Keratinocyte (primary cell): ENCODE measurements at regions not wholly inside any gene's neighbourhood (a gene's known extent, or its start where the extent isn't known, plus 50 kb on each side); places are given as distances from the start of the nearest gene placed in this dataset.

ENCODE experiments used
- DNase-seq: peaks from one replicate; pipeline ENCODE4 v3.0.0-alpha.2; 2011; ENCODE audit warnings: low read depth, missing footprints, low spot score
- FAIRE-seq: peaks from 2 replicates; lab custom pipeline; 2011; peaks lifted over from hg19 to GRCh38; lab: Jason Lieb, UNC
- H2AFZ ChIP-seq: 2 replicates; pipeline ENCODE4 v1.6.0; 2012; ENCODE audit warnings: low read length, control low read depth, inconsistent platforms; ENCODE audit not compliant: control insufficient read depth
- H3K27ac ChIP-seq: 2 replicates; pipeline ENCODE4 v1.5.1; 2011; ENCODE audit warnings: low read length; ENCODE audit not compliant: control insufficient read depth, insufficient read depth
- H3K27me3 ChIP-seq: 3 replicates; pipeline ENCODE4 v1.6.0; 2011; ENCODE audit warnings: low read length; ENCODE audit not compliant: control insufficient read depth, insufficient read depth; ENCODE audit errors: extremely low read depth
- H3K36me3 ChIP-seq, 2 experiments: 2 replicates in 1 of 2; 3 replicates in 1 of 2; pipeline ENCODE4 v1.5.1; 2011; ENCODE audit warnings: low read length in 2 of 2, mild to moderate bottlenecking in 1 of 2; ENCODE audit not compliant: control insufficient read depth in 2 of 2, insufficient read depth in 2 of 2; ENCODE audit errors: extremely low read depth in 1 of 2
- H3K4me1 ChIP-seq: 3 replicates; pipeline ENCODE4 v1.5.1; 2011; ENCODE audit warnings: low read length; ENCODE audit not compliant: control insufficient read depth, insufficient read depth; ENCODE audit errors: extremely low read depth
- H3K4me2 ChIP-seq: 3 replicates; pipeline ENCODE4 v1.6.0; 2011; ENCODE audit warnings: low read depth, low read length; ENCODE audit not compliant: control insufficient read depth, insufficient read depth; ENCODE audit errors: extremely low read depth
- H3K4me3 ChIP-seq, 3 experiments: fragments of 200-600 bp in 1 of 3; sonication (generic) in 1 of 3; 2 replicates in 2 of 3; 3 replicates in 1 of 3; pipeline ENCODE4 v1.5.1; 2011 to 2016; ENCODE audit warnings: low read length in 3 of 3, mild to moderate bottlenecking in 3 of 3, control low read depth in 2 of 3, inconsistent platforms in 1 of 3, low read depth in 1 of 3, mixed read lengths in 1 of 3, mixed run types in 1 of 3, moderate library complexity in 1 of 3; ENCODE audit not compliant: control insufficient read depth in 2 of 3, insufficient read depth in 2 of 3; ENCODE audit errors: extremely low read depth in 1 of 3
- H3K79me2 ChIP-seq: 2 replicates; pipeline ENCODE4 v1.6.0; 2012; ENCODE audit warnings: low read length; ENCODE audit not compliant: control insufficient read depth, insufficient read depth
- H3K9ac ChIP-seq: 3 replicates; pipeline ENCODE4 v1.6.0; 2011; ENCODE audit warnings: low read length; ENCODE audit not compliant: control insufficient read depth, insufficient read depth; ENCODE audit errors: extremely low read depth
- H3K9me1 ChIP-seq: 3 replicates; pipeline ENCODE4 v1.6.0; 2011; ENCODE audit warnings: low read length; ENCODE audit not compliant: control insufficient read depth, insufficient read depth; ENCODE audit errors: extremely low read depth
- H3K9me3 ChIP-seq: 2 replicates; pipeline ENCODE4 v1.5.1; 2012; ENCODE audit warnings: low read depth, low read length; ENCODE audit not compliant: control insufficient read depth
- H4K20me1 ChIP-seq: 3 replicates; pipeline ENCODE4 v1.6.0; 2011; ENCODE audit warnings: low read length; ENCODE audit not compliant: control insufficient read depth, insufficient read depth; ENCODE audit errors: extremely low read depth
- CTCF ChIP-seq, 3 experiments: IDR thresholded peaks in 1 of 3; conservative IDR thresholded peaks in 1 of 3; optimal IDR thresholded peaks in 1 of 3; 2 replicates in 2 of 3; 3 replicates in 1 of 3; pipeline versions ENCODE3 to v1.5.1; 2011; ENCODE audit warnings: low read length in 3 of 3, mild to moderate bottlenecking in 3 of 3, moderate library complexity in 2 of 3, control low read depth in 1 of 3, inconsistent platforms in 1 of 3; ENCODE audit not compliant: insufficient read depth in 2 of 3; ENCODE audit errors: extremely low read depth in 1 of 3
- EZH2 ChIP-seq: IDR thresholded peaks from one replicate; pipeline ENCODE4 v1.6.1; 2012; ENCODE audit warnings: inconsistent platforms, mild to moderate bottlenecking, low read length, moderate library complexity
- dilution Hi-C: fragments of 300-500 bp; cut with MboI; formaldehyde crosslinking; loops from one replicate; pipeline ENCODE4 v1.7.0; 2020; ENCODE audit warnings: low sequenced_read_pairs; ENCODE audit not compliant: extremely low pct_ligation_motif_present

GRCh38 chr4:31530555-31530954 lies 810.4 kb downstream of the PCDH7 start:
- Histone ChIP-seq H3K4me3 (no peak overlapping the region), H3K36me3 (no peaks in the 10 kb centered on the region), H3K9me1 (no peaks in the 10 kb centered on the region), H3K4me1 (no peaks in the 10 kb centered on the region), H3K79me2 (no peaks in the 10 kb centered on the region), H2AFZ (no peak overlapping the region), H3K4me2 (no peak overlapping the region), H4K20me1 (no peaks in the 10 kb centered on the region), H3K27me3 (no peaks in the 10 kb centered on the region), H3K9me3 (no peaks in the 10 kb centered on the region), H3K27ac (no peak overlapping the region), H3K9ac (no peak overlapping the region)
- no peak for FAIRE-seq
- dilution Hi-C loops = no loop called here
- TF ChIP-seq EZH2 (no peak), CTCF (optimal IDR thresholded peaks at IDR 0.05 in 1 of 3, IDR thresholded peaks at IDR 0.05 in 1 of 3, conservative IDR thresholded peaks at IDR 0.05 in 1 of 3; ENCODE audit: extremely low read depth in 1 of 3, insufficient read depth in 2 of 3, low read length in 3 of 3) (no peak)
- no peak for DNase-seq

- dilution Hi-C loops = no loop called here
- Histone ChIP-seq H3K9me3 (no peaks in the 10 kb centered on the region), H3K9me1 (no peaks in the 10 kb centered on the region), H3K27ac (no peak overlapping the region), H3K9ac (no peak overlapping the region), H3K36me3 (no peaks in the 10 kb centered on the region), H3K4me3 (no peak overlapping the region), H3K27me3 (no peaks in the 10 kb centered on the region), H4K20me1 (no peaks in the 10 kb centered on the region), H2AFZ (no peak overlapping the region), H3K4me1 (no peaks in the 10 kb centered on the region), H3K79me2 (no peaks in the 10 kb centered on the region), H3K4me2 (no peak overlapping the region)
- TF ChIP-seq CTCF (optimal IDR thresholded peaks at IDR 0.05 in 1 of 3, IDR thresholded peaks at IDR 0.05 in 1 of 3, conservative IDR thresholded peaks at IDR 0.05 in 1 of 3; ENCODE audit: extremely low read depth in 1 of 3, insufficient read depth in 2 of 3, low read length in 3 of 3) (peak; percentile 18 to 24 (median 19)), EZH2 (no peak)
- no peak for FAIRE-seq
- no peak for DNase-seq
These were observed 818.7 kb downstream of the PCDH7 start for GRCh38 chr4:31538877-31539276.
